IMR-90 (cell line): ENCODE measurements at regions not wholly inside any gene's neighbourhood (a gene's known extent, or its start where the extent isn't known, plus 50 kb on each side); places are given as distances from the start of the nearest gene placed in this dataset.

Experiments used
- ATAC-seq: fragments of 200-7000 bp; cut with Tn5 transposase; 2 replicates; pipeline ENCODE4 v1.9.1; 2020; ENCODE audit warnings: low read depth, mild to moderate bottlenecking, moderate library complexity
- BruUV-seq: library from RNA; stranded (reverse); fragments of 400-500 nt; replicated peaks from 2 replicates; lab custom pipeline; 2021; lab: Mats Ljungman, UMichigan
- CTCF ChIA-PET: fragments of 300-600 bp; formaldehyde crosslinking; extraction: SDS; loops from one replicate; lab custom pipeline; 2021; ENCODE audit warnings: antibody characterized with exemption; lab: Yijun Ruan, JAX
- POLR2A ChIA-PET: fragments of 300-600 bp; sonication (Branson Sonifier 250); formaldehyde crosslinking; loops from one replicate; lab custom pipeline; 2022; ENCODE audit warnings: antibody characterized with exemption; ENCODE audit not compliant: unreplicated experiment; lab: Charles Lee
- DNase-seq: peaks from one replicate; pipeline ENCODE4 v3.0.0; 2013
- H2AFZ ChIP-seq: replicated peaks from 2 replicates; pipeline ENCODE3; 2013; ENCODE audit warnings: low read length, mild to moderate bottlenecking; ENCODE audit not compliant: poor library complexity
- H2AK5ac ChIP-seq: 2 replicates; pipeline ENCODE4 v1.6.1; 2013; ENCODE audit warnings: low read depth, low read length, inconsistent platforms
- H2AK9ac ChIP-seq: replicated peaks from 2 replicates; pipeline ENCODE3; 2013; ENCODE audit warnings: mild to moderate bottlenecking, low read depth, low read length, moderate library complexity; ENCODE audit not compliant: poor library complexity
- H2BK120ac ChIP-seq: 2 replicates; pipeline ENCODE4 v1.6.1; 2013; ENCODE audit warnings: low read depth, low read length, inconsistent platforms
- H2BK15ac ChIP-seq: 3 replicates; pipeline ENCODE4 v1.6.1; 2013; ENCODE audit warnings: low read depth, low read length, inconsistent platforms
- H2BK20ac ChIP-seq: 2 replicates; pipeline ENCODE4 v1.6.1; 2013; ENCODE audit warnings: low read depth, mild to moderate bottlenecking, inconsistent platforms, low read length, moderate library complexity
- H2BK5ac ChIP-seq: 2 replicates; pipeline ENCODE4 v1.6.1; 2013; ENCODE audit warnings: mild to moderate bottlenecking, low read depth, low read length, inconsistent platforms; ENCODE audit not compliant: poor library complexity, severe bottlenecking
- H3K14ac ChIP-seq: replicated peaks from 2 replicates; pipeline ENCODE4 v1.6.1; 2013; ENCODE audit warnings: low read depth, low read length, inconsistent platforms
- H3K18ac ChIP-seq: 2 replicates; pipeline ENCODE4 v1.6.1; 2013; ENCODE audit warnings: low read depth, low read length, control low read depth
- H3K23ac ChIP-seq: 2 replicates; pipeline ENCODE4 v1.6.1; 2013; ENCODE audit warnings: low read depth, low read length, inconsistent platforms
- H3K27ac ChIP-seq: 2 replicates; pipeline ENCODE4 v1.5.1; 2013; ENCODE audit warnings: mild to moderate bottlenecking, control low read depth, low read length; ENCODE audit not compliant: insufficient read depth
- H3K27me3 ChIP-seq: 2 replicates; pipeline ENCODE4 v1.6.1; 2013; ENCODE audit warnings: low read length; ENCODE audit not compliant: control insufficient read depth, insufficient read depth
- H3K36me3 ChIP-seq: 2 replicates; pipeline ENCODE4 v1.6.1; 2013; ENCODE audit warnings: low read length, mixed read lengths; ENCODE audit not compliant: control insufficient read depth, insufficient read depth
- H3K4ac ChIP-seq: 2 replicates; pipeline ENCODE4 v1.6.1; 2013; ENCODE audit warnings: low read depth, low read length, inconsistent platforms
- H3K4me1 ChIP-seq: 2 replicates; pipeline ENCODE4 v1.6.1; 2013; ENCODE audit warnings: low read length, mixed read lengths; ENCODE audit not compliant: control insufficient read depth, insufficient read depth
- H3K4me2 ChIP-seq: 2 replicates; pipeline ENCODE4 v1.6.1; 2013; ENCODE audit warnings: low read depth, mild to moderate bottlenecking, control low read depth, low read length, moderate library complexity
- H3K4me3 ChIP-seq: 2 replicates; pipeline ENCODE4 v1.5.1; 2013; ENCODE audit warnings: low read depth, mild to moderate bottlenecking, control low read depth, low read length, moderate library complexity; ENCODE audit not compliant: insufficient read depth
- H3K56ac ChIP-seq: 2 replicates; pipeline ENCODE4 v1.6.1; 2013; ENCODE audit warnings: low read length, inconsistent platforms; ENCODE audit not compliant: insufficient read depth; ENCODE audit errors: extremely low read depth
- H3K79me1 ChIP-seq, 2 experiments: 2 replicates each; pipeline ENCODE4 v1.6.1; 2013; ENCODE audit warnings: low read length in 2 of 2, inconsistent platforms in 1 of 2, low read depth in 1 of 2
- H3K9ac ChIP-seq: 2 replicates; pipeline ENCODE4 v1.6.1; 2013; ENCODE audit warnings: low read depth, low read length, control low read depth
- H3K9me1 ChIP-seq: 2 replicates; pipeline ENCODE4 v1.6.1; 2013; ENCODE audit warnings: low read length, inconsistent platforms; ENCODE audit not compliant: insufficient read depth
- H3K9me3 ChIP-seq: 2 replicates; pipeline ENCODE4 v1.6.1; 2013; ENCODE audit warnings: low read length; ENCODE audit not compliant: control insufficient read depth, insufficient read depth
- H4K20me1 ChIP-seq: 2 replicates; pipeline ENCODE4 v1.6.1; 2013; ENCODE audit warnings: low read length, inconsistent platforms; ENCODE audit not compliant: insufficient read depth
- H4K5ac ChIP-seq: 2 replicates; pipeline ENCODE4 v1.6.1; 2013; ENCODE audit warnings: mild to moderate bottlenecking, low read depth, low read length, control low read depth
- H4K8ac ChIP-seq, 2 experiments: 2 replicates each; pipeline ENCODE4 v1.6.1; 2013; ENCODE audit warnings: low read depth in 2 of 2, low read length in 2 of 2, control low read depth in 1 of 2, inconsistent platforms in 1 of 2
- H4K91ac ChIP-seq: 2 replicates; pipeline ENCODE4 v1.6.1; 2013; ENCODE audit warnings: low read depth, low read length, inconsistent platforms; ENCODE audit not compliant: insufficient read depth
- CEBPB ChIP-seq: IDR thresholded peaks from 2 replicates; pipeline ENCODE4 v1.6.1; 2012; ENCODE audit warnings: low read depth, low read length, improper control_type of control experiment
- CTCF ChIP-seq: conservative IDR thresholded peaks from 2 replicates; pipeline ENCODE4 v1.5.1; 2012; ENCODE audit warnings: mild to moderate bottlenecking, low read depth, low read length, improper control_type of control experiment
- FOS ChIP-seq: fragments of 150-350 bp; IDR thresholded peaks from 2 replicates; pipeline ENCODE4 v1.6.1; 2016; ENCODE audit warnings: low read depth, low read length
- MAFK ChIP-seq: IDR thresholded peaks from 2 replicates; pipeline ENCODE4 v1.6.1; 2012; ENCODE audit warnings: low read depth, low read length, improper control_type of control experiment
- MAZ ChIP-seq: IDR thresholded peaks from 2 replicates; pipeline ENCODE4 v1.6.1; 2012; ENCODE audit warnings: low read depth, mild to moderate bottlenecking, low read length, improper control_type of control experiment, moderate library complexity, borderline replicate concordance
- POLR2A ChIP-seq: IDR thresholded peaks from 2 replicates; pipeline ENCODE4 v1.6.1; 2012; ENCODE audit warnings: mild to moderate bottlenecking, low read depth, low read length
- RCOR1 ChIP-seq: IDR thresholded peaks from 2 replicates; pipeline ENCODE4 v1.6.1; 2012; ENCODE audit warnings: mild to moderate bottlenecking, low read length, improper control_type of control experiment; ENCODE audit not compliant: insufficient replicate concordance
- RFX5 ChIP-seq: IDR thresholded peaks from 2 replicates; pipeline ENCODE4 v1.8.0; 2012; ENCODE audit warnings: low read depth, mild to moderate bottlenecking, low read length, moderate library complexity
- SMC3 ChIP-seq: fragments of 150-350 bp; IDR thresholded peaks from 2 replicates; pipeline ENCODE4 v1.6.1; 2016; ENCODE audit warnings: low read depth, mild to moderate bottlenecking, antibody characterized with exemption, low read length, moderate library complexity
- WGBS, 2 experiments: methylation state at CpG; one replicate each; pipeline versions ENCODE4 v1.1.5 to v1.1.7; 2013; ENCODE audit warnings: missing lambda C conversion rate in 2 of 2; ENCODE audit not compliant: insufficient read length in 1 of 2; ENCODE audit errors: extremely low coverage in 2 of 2; 5-methylcytosine and 5-hydroxymethylcytosine counted together
- dilution Hi-C: fragments of 300-500 bp; cut with HindIII; formaldehyde crosslinking; loops from one replicate; pipeline ENCODE4 v1.14.3; 2018; ENCODE audit warnings: low sequenced_read_pairs; ENCODE audit not compliant: unreplicated experiment
- in situ Hi-C: fragments of 300-500 bp; cut with MboI; formaldehyde crosslinking; loops from 3 replicates; pipeline ENCODE4 v1.14.3; 2019; ENCODE audit warnings: low sequenced_read_pairs, inconsistent platforms, mixed read lengths
- intact Hi-C: fragments of 100-400 bp; cut with micrococcal nuclease; formaldehyde crosslinking; loops from 2 replicates; pipeline ENCODE4 v1.10.0; 2022
- TF ChIP-seq, protein P1 (sequence below): fragments of 150-350 bp; IDR thresholded peaks from 2 replicates; pipeline ENCODE4 v1.6.1; 2017; ENCODE audit warnings: mild to moderate bottlenecking, antibody characterized with exemption, low read length, low read depth

GRCh38 chr18:42351455-42351854 is 396.4 kb downstream of the PIK3C3 start:
- TF ChIP-seq CEBPB (no peak), RFX5 (no peak), CTCF (no peak), FOS (no peak), POLR2A (no peak), MAZ (no peak), RCOR1 (no peak), MAFK (no peak), SMC3 (no peak)
- TF ChIP-seq, protein P1, sequence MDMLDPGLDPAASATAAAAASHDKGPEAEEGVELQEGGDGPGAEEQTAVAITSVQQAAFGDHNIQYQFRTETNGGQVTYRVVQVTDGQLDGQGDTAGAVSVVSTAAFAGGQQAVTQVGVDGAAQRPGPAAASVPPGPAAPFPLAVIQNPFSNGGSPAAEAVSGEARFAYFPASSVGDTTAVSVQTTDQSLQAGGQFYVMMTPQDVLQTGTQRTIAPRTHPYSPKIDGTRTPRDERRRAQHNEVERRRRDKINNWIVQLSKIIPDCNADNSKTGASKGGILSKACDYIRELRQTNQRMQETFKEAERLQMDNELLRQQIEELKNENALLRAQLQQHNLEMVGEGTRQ, result no peak
- no peak overlapping the region for H4K8ac ChIP-seq
- DNase-seq, result no peak
- no peak overlapping the region for H3K27ac ChIP-seq
- H3K4me1 ChIP-seq, result no peaks in the 10 kb centered on the region
- H3K56ac ChIP-seq, result no peak overlapping the region
- H2AK5ac ChIP-seq, result no peak overlapping the region
- H3K23ac ChIP-seq, result no peak overlapping the region
- H3K36me3 ChIP-seq, result no peaks in the 10 kb centered on the region
- no peaks in the 10 kb centered on the region for H3K27me3 ChIP-seq
- no CpG with 5 or more reads among the region's 2 CpGs for WGBS, 2 experiments
- H3K4ac ChIP-seq, result no peak overlapping the region
- H3K14ac ChIP-seq, result no peak overlapping the region
- no peak overlapping the region for H3K4me3 ChIP-seq
- ChIA-PET CTCF (no interaction called here), POLR2A (no interaction called here)
- peaks cover 6% of the 10 kb centered on the region for H3K9me3 ChIP-seq
- H4K20me1 ChIP-seq, result no peaks in the 10 kb centered on the region
- no peak overlapping the region for H3K9ac ChIP-seq
- H3K4me2 ChIP-seq, result no peak overlapping the region
- H2BK5ac ChIP-seq, result no peak overlapping the region
- H2BK120ac ChIP-seq, result no peak overlapping the region
- dilution Hi-C loops (no loop called here), intact Hi-C loops (no loop called here), in situ Hi-C loops (no loop called here)
- no peak overlapping the region for H3K18ac ChIP-seq
- no peak overlapping the region for H4K5ac ChIP-seq
- BruUV-seq, result no TSS peak
- H4K91ac ChIP-seq, result no peak overlapping the region
- H2AK9ac ChIP-seq, result no peak overlapping the region
- no peak overlapping the region for H2BK15ac ChIP-seq
- no peak overlapping the region for H2AFZ ChIP-seq
- no peak overlapping the region for H2BK20ac ChIP-seq
- no peak for ATAC-seq
- no peaks in the 10 kb centered on the region for H3K9me1 ChIP-seq
- no peaks in the 10 kb centered on the region for H3K79me1 ChIP-seq
